Lower leg skin (tissue), 4 donors: ENCODE measurements at regions not wholly inside any gene's neighbourhood (a gene's known extent, or its start where the extent isn't known, plus 50 kb on each side); places are given as distances from the start of the nearest gene placed in this dataset.

Experiments
- DNase-seq, 2 donors: peaks; one replicate each; pipeline ENCODE4 v3.0.0-alpha.2; 2019; ENCODE audit warnings: low spot score in 2 of 2
- H3K4me3 ChIP-seq: fragments of 200-600 bp; sonication (generic); 2 replicates; pipeline ENCODE4 v1.5.1; 2017; ENCODE audit warnings: mild to moderate bottlenecking, low read depth; ENCODE audit not compliant: poor library complexity, severe bottlenecking
- CTCF ChIP-seq, 3 donors: fragments of 450-650 bp; IDR thresholded peaks; one replicate each; pipeline ENCODE4 v1.5.1; 2016; ENCODE audit warnings: antibody characterized with exemption in 3 of 3, mild to moderate bottlenecking in 3 of 3, moderate library complexity in 2 of 3
- POLR2A ChIP-seq, 2 donors: fragments of 450-650 bp; IDR thresholded peaks; one replicate each; pipeline ENCODE4 v1.6.1; 2016 to 2017; ENCODE audit warnings: antibody characterized with exemption in 2 of 2, mild to moderate bottlenecking in 1 of 2, moderate library complexity in 1 of 2
- WGBS, 2 donors: methylation state at CpG; one replicate each; pipeline ENCODE4 v1.1.5; 2018; 5-methylcytosine and 5-hydroxymethylcytosine counted together
- intact Hi-C: fragments of 100-400 bp; cut with DNase I; formaldehyde crosslinking; loops from one replicate; pipeline ENCODE4 v1.15.0; 2023; ENCODE audit warnings: low total_unique reads

- intact Hi-C loops, result no loop called here
- no peak overlapping the region for H3K4me3 ChIP-seq
- DNase-seq, result no peak
- WGBS, 2 donors, result 91 to 99% methylated on average over 2 of the region's 2 CpGs
- no peak for TF ChIP-seq POLR2A (IDR thresholded peaks at IDR 0.05)
- TF ChIP-seq CTCF (IDR thresholded peaks at IDR 0.05), result no peak
These were observed 83.4 kb upstream of the BMPER start for GRCh38 chr7:33821970-33822369.

- intact Hi-C loops, result no loop called here
- TF ChIP-seq POLR2A (IDR thresholded peaks at IDR 0.05), result no peak
- no peak for TF ChIP-seq CTCF (IDR thresholded peaks at IDR 0.05)
- no peak overlapping the region for H3K4me3 ChIP-seq
- 89 to 98% methylated on average over 5 of the region's 5 CpGs for WGBS, 2 donors
- no peak for DNase-seq
These were observed 81.4 kb upstream of the BMPER start for GRCh38 chr7:33823913-33824312.

- no peak for TF ChIP-seq CTCF (IDR thresholded peaks at IDR 0.05)
- intact Hi-C loops, result no loop called here
- WGBS, 2 donors, result 50 to 62% methylated on average over 4 of the region's 4 CpGs
- DNase-seq, result no peak
- no peak overlapping the region for H3K4me3 ChIP-seq
These were observed 80.4 kb upstream of the BMPER start for GRCh38 chr7:33824911-33825459.

- WGBS, 2 donors, result 56 to 63% methylated on average over 1 of the region's 1 CpG
- TF ChIP-seq CTCF (IDR thresholded peaks at IDR 0.05) (no peak), POLR2A (IDR thresholded peaks at IDR 0.05) (no peak)
These were observed 79.7 kb upstream of the BMPER start for GRCh38 chr7:33825644-33826043.

GRCh38 chr7:33829536-33829935 lies 75.8 kb upstream of the BMPER start:
- 93 to 95% methylated on average over 4 of the region's 4 CpGs for WGBS, 2 donors
- no peak for DNase-seq
- no peak for TF ChIP-seq POLR2A (IDR thresholded peaks at IDR 0.05)
- no peak overlapping the region for H3K4me3 ChIP-seq
- intact Hi-C loops, result no loop called here

More at GRCh38 chr7:33825644-33826043, 79.7 kb upstream of the BMPER start:
- H3K4me3 ChIP-seq, result no peak overlapping the region
- intact Hi-C loops, result no loop called here
- no peak for DNase-seq

GRCh38 chr7:33831389-33832141 lies 73.8 kb upstream of the BMPER start:
- no peak for TF ChIP-seq POLR2A (IDR thresholded peaks at IDR 0.05)
- H3K4me3 ChIP-seq, result no peak overlapping the region
- intact Hi-C loops, result no loop called here
- 30 to 31% methylated on average over 9 to 10 of the region's 10 CpGs for WGBS, 2 donors
- peak; percentile 51 to 87 for DNase-seq

- no peak for DNase-seq
- intact Hi-C loops, result no loop called here
- TF ChIP-seq CTCF (IDR thresholded peaks at IDR 0.05), result no peak
- TF ChIP-seq POLR2A (IDR thresholded peaks at IDR 0.05), result no peak
- WGBS, 2 donors, result 63 to 78% methylated on average over 7 of the region's 7 CpGs
- no peak overlapping the region for H3K4me3 ChIP-seq
These were observed 73.0 kb upstream of the BMPER start for GRCh38 chr7:33832271-33832721.
